SW480 (cell line): ENCODE measurements at regions not wholly inside any gene's neighbourhood (a gene's known extent, or its start where the extent isn't known, plus 50 kb on each side); places are given as distances from the start of the nearest gene placed in this dataset.

Experiments
- DNase-seq: peaks from one replicate; pipeline ENCODE4 v3.0.0-alpha.2; 2016; ENCODE audit warnings: low spot score

- no peak for DNase-seq
These were observed 80.0 kb upstream of the FAM180A start for GRCh38 chr7:135828604-135829003.

GRCh38 chr7:135827391-135827790 lies 78.8 kb upstream of the FAM180A start:
- no peak for DNase-seq

GRCh38 chr7:135825406-135825805 lies 76.8 kb upstream of the FAM180A start:
- DNase-seq = no peak

- no peak for DNase-seq
These were observed 73.8 kb upstream of the FAM180A start for GRCh38 chr7:135822376-135822775.

GRCh38 chr7:135817583-135817982 lies 69.0 kb upstream of the FAM180A start:
- no peak for DNase-seq

GRCh38 chr7:135815033-135815432 lies 66.4 kb upstream of the FAM180A start:
- DNase-seq = no peak

GRCh38 chr7:135812148-135812547 lies 63.5 kb upstream of the FAM180A start:
- no peak for DNase-seq

- DNase-seq = no peak
These were observed 62.9 kb upstream of the FAM180A start for GRCh38 chr7:135811506-135811905.

- no peak for DNase-seq
These were observed 59.6 kb upstream of the FAM180A start for GRCh38 chr7:135808206-135808605.

- no peak for DNase-seq
These were observed 54.5 kb upstream of the FAM180A start for GRCh38 chr7:135803143-135803542.

- no peak for DNase-seq
These were observed 54.1 kb upstream of the FAM180A start for GRCh38 chr7:135802697-135803096.

GRCh38 chr7:135801877-135802276 lies 53.3 kb upstream of the FAM180A start:
- DNase-seq = no peak

GRCh38 chr7:135801045-135801693 lies 52.6 kb upstream of the FAM180A start:
- peak; percentile 70 for DNase-seq

- DNase-seq = no peak
These were observed 51.9 kb upstream of the FAM180A start for GRCh38 chr7:135800560-135800959.

- no peak for DNase-seq
These were observed 51.3 kb upstream of the FAM180A start for GRCh38 chr7:135799881-135800280.
